ENCODE measurements at regions not wholly inside any gene's neighbourhood (a gene's known extent, or its start where the extent isn't known, plus 50 kb on each side); places are given as distances from the start of the nearest gene placed in this dataset.

DNA sequence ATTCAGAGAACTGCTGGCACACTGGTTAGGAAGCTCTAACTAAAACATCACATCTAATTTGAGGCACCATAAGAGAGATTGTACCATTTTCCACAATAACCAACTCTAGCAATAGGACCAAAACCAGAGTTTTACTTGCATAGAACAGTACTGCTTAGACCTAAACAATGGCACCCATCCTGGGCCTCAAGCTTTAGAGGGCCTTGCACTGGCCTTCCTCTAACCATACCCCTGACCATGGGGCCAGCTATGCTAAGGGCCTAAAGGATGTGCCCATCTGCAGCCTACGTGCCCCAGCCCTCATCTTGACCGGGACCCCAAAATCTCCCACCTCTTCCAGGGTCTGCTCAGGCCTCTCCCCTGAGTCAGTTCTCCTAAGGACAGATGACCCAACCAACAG lies 74.4 kb upstream of the ARHGAP32 start:
- no peak for DNase-seq

DNA sequence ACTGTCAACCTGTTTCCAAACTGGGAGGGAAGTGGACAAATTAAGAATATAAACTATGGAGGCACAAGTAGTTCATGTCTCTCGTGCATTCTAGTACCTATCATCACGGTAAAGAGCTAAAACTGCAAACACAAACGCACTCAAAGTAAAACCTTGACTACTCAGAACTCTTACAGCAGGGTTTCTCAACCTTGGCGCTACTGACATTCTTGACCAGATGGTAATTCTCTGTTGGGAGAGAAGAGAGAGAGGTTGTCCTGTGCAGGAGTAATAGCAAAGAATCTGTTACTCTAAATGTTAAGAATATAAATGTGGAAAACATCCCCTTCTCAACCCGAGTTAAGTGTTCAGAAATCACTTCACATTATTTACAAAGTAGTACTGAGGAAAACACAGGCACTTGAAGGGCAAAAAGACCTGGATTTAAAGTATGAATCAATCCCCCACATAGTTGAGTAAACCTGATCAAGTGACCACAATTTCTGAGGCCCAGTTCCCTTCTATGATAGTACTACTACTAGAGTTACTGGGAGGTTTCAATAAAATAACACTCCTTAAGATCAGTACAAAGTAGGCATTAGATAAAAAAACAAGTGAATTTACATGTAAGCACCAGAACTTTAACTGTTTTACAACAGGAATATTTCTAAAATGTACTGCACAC lies 73.1 kb upstream of the ARHGAP32 start:
- no peak for DNase-seq

DNA sequence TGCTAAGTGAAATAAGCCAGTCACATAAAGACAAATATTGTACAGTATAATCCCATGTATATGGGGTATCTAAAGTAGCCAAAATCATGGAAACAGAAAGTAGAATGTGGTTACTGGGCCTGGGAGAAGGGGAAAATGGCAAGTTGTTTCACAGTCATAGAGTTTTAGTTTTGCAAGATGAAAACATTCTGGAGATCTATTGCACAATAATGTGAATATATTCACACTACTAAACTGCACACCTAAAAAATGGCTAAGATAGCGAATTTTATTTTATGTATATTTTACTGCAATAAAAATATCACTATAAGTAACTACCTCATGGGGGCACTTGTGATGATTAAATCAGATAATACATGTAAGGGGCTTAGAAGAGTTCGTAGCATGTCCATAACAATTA lies 72.0 kb upstream of the ARHGAP32 start:
- DNase-seq = no peak

DNA sequence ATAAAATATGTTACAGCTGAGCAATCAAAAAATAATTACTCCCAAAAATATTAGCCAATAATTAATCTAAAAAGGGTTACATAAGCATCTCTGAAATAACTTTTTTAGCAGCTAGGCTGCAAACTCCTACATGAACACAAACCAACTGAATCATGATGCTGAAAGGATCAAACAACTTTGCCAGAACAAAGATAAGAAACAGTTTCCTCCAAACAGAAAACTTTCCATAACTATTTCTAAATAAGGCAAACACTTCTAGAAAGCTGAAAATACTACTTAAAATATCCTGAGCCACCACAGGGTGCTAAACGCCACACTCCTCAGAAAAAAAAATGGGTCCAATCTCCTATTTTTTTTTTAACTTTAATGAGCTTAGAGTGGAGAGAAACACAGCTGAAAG lies 68.6 kb upstream of the ARHGAP32 start:
- no peak for DNase-seq

DNA sequence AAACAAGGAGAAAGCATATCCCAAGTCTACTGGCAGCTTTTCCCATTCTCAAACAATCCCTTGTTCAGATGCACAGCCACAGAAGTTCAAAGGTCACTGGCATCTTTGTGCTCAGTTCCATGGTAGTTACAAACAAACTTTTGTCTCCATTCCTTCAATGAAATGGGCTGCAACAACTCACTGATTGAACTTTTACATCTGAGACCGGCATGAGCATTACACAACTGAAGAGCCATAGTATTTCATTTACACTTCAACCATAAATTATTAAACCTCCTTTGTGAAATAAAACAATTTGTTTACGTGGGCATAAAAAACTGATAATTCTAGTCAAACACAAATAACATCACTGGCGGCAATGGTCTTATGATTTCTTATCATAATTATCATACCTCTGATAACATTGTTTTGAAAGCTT lies 67.8 kb upstream of the ARHGAP32 start:
- DNase-seq = no peak

DNA sequence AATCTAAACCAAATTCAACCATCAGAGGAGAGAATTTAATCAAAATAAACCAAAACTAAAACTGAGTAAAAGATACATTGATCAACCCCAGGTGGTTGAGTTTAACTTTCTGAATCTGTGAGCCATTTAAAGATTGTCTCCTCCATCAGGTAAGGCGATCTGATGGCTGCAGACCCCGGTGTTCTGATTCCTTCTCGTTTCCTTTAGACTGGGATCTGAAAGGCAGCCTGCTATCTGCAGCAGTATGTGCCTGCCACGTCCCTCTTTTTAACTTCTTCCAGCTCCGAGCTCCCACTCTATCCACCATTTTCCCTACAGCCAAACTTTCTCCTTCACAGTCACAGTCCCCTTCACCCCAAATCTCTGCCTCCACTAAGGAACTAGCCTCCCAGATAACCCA lies 66.1 kb upstream of the ARHGAP32 start:
- no peak for DNase-seq

DNA sequence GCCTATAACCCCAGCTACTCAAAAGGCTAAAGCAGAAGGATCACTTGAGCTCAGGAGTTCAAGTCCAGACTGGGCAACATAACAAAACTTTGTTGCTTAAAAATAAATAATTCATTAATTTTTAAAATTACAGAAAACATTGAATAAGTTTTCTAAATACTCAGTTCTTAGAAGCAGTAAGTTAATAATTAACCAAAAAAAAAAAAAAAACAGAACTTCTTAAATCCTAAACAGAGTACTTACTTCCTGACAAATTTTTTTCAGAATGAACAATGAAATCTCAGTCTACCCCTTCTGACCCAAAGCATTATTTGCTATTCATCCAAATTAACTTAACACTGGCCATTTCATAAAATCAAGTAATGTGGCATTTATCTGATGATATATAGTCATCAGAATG lies 65.4 kb upstream of the ARHGAP32 start:
- DNase-seq = no peak

DNA sequence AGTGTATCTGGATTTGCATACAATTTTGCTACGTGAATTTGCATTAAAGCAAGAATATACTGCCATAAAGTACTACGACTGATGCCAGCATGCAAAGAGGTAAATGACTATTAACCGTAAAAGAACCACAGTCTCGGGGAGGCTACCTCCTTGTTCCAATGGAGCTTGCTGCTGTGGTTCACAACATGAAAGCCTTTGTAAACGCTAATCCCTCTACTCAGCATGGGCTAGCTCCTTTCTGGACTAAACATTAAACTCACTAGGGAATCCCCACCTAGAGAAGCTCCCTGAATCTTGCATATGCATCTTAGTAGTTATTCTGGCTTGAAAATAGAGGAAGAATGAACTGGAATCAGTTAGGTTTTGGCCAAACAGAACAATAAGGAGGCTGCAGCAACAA lies 60.5 kb upstream of the ARHGAP32 start:
- no peak for DNase-seq

DNA sequence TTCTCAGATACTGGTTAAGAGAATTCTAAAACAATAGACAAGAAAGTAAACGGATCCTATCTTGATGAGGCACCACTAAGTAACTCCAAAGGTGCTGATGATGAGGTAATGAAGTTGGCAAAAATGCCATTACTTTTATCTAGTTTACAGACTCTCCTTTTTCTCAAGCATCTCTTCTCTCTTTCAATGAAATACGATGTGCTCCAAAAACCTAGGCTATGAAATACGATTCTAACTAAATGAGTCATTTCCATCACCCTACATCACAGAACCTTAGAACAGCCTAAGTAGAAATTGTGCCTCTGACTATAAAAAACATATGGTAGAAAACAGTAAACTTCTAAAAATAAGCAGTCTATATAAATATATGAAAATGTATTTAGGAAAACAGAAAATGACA lies 58.9 kb upstream of the ARHGAP32 start:
- DNase-seq = no peak

DNA sequence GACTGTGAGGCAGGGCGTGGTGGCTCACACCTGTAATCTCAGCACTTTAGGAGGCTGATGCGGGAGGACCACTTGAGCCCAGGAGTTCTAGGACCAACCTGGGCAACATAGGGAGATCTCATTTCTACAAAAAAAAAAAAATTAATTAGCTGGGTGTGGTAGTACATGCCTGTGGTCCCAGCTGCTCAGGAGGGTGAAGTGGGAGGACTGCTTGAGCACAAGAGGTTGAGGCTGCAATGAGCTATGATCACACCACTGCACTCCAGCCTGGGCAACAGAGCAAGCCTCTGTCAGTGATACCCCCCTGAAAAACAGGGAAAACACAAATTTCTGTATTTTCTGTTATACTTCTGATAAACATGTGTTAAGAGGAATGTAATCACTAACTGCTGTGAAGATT lies 57.8 kb upstream of the ARHGAP32 start:
- no peak for DNase-seq

DNA sequence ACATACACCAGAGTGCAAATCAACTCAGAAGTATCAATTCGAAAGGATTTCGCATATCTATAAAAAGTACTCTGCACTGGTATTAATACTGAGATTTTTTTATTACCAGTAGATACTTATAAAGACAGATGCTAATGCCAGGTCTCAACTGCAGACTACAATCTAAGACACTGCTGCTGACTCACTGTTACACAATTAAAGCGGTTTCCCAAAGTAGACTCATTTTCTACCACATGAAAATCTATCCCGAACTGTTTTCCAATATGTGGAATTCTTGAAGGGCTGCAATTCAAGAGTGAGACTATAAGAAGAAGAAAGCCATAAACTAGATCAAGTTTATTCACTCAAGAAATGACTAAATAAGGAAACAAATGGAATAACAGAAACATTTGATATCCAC lies 57.2 kb upstream of the ARHGAP32 start:
- DNase-seq = no peak

DNA sequence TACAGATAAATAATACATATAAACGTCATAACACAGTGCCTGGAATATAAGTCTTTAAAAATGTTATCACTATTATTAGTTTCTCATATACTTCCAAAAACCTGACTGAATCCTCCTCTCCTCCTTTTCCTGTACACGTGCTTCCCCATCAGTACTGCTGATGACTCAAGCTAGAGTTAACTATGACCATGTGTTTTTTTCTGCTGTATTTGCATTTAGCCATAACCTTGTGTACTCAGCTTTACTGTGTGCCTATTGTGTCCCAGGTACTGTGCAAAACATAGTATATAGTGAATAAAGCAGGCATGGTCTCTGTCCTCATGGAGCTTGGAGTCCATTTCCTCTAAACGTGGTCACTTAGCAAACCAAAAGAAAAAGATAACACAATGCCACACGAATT lies 56.5 kb upstream of the ARHGAP32 start:
- no peak for DNase-seq

DNA sequence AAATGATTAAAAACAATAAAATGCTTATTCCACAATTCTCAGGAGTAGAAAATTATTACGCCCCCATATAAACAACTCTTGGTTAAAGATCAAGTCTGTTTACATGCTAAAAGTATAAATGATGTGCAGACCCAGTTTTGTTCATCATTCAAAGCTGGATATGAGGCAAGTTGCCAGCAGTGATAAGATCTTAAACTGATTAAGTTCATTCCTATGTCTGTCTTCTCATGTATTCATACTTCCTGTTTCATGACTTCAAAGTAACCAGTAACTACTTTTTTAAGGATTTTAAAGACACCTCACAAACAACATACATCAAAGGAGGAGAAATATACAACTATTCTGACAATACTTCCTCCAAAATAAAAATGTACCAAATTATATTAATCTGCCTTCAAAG lies 55.0 kb upstream of the ARHGAP32 start:
- DNase-seq = no peak

DNA sequence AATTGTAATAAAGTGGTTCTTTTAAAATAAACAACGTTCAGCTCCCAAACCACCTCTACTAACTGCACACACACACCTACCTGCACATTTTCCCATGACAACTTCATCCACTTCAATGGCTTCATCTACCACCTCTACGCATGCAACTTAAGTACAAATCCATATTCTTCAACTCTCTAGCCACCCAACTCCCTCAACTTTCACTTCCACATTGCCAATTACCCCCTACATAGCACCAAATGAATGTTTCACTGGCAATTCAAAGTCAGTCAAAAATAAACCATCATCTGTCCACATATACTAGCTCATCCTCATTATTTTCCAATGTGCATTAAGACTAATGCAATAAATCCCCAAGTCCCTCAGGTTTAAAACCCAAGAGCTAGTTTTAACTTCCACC lies 50.7 kb upstream of the ARHGAP32 start:
- DNase-seq = no peak

All from tongue (tissue), 1 donor.